IPS DF 19.7 (cell line): ENCODE measurements at regions not wholly inside any gene's neighbourhood (a gene's known extent, or its start where the extent isn't known, plus 50 kb on each side); places are given as distances from the start of the nearest gene placed in this dataset.
"Not testable (repeated sequence)": the region's sequence is repeated elsewhere in the genome, so short reads cannot be mapped to it uniquely, and the experiment has no call there.

ENCODE experiments used
- DNase-seq: peaks from one replicate; pipeline ENCODE4 v3.0.0-alpha.2; 2013; ENCODE audit warnings: low read depth, low spot score

DNA sequence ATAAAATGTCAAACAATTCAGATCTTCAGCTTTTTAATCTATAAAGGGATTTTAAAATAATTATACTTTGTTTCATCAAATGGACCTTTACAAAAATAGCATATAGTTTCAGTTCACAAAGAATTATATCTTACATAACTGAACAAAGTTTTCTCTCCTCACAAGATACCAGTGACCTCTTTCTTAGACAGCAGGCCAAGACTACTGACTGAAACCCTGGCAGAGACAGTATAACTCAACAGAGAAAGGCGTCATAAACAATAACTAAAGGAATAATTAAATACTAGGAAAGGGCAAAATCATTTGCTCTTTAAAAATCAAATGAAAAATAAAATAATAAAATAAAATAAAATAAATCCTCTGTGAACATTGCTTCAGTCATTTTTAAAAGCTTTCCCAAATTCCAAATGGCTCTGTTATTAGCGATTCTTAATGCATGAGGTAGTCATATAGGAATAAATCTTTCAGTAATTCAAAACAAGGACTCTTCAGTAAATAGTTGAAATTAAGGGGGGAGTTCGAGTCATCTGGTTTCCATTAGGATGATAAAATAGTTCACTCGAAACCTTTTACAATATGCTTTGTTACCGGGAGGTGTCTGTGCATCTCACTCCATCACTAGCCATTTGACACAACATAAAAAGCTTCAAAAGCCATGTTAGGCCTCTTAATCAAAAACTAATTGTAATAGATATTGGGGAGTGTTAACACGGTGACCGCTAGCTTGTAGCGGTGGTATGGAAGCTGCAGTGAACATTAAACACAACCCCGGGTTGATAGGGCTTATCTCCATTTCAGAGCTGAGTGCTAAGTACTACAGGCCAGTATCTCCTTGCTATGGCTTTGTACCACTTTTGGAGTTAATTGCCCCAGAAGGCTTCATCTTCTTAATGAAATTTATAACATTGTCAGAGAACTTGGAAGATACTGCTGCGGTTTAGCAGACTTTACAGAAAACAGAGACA, 142.9 kb upstream of the NR2F2 start:
- no peak for DNase-seq

DNA sequence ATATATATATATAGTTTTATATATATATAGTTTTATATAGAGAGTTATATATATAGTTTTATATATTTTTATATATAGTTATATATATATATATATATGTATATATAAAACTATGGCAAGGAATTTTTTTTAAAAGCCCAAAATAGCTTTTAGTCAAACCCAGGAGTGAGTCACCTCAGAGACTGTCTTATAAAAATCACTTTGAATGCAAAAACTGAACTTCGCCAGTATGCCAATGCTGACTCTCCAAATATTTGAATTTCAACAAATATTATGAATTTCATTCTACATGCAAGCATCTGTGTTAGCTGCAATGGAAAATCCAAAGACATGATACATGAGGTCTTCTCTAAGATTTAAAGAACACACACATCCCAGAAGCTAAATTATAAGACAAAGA, 132.8 kb upstream of the NR2F2 start:
- DNase-seq: no peak

DNA sequence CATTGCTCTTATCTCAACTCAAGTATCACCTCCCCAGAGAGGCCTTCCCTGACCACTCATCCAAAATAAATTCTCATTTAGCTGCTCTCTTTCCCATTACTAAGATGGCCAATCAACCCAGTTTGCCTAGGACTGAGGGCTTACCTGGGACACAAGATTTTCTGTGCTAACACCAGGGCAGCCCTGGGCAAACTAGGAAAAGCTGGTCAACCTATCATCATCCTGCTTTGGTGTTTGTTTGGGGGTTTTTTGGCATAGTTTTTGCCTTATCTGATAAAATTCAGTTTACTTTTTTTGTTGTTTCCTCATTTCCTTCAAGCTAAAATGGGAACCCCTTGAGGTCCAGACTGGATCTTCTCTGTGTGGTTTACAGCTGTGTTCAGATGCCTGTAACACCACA, 131.4 kb upstream of the NR2F2 start:
- no peak for DNase-seq

DNA sequence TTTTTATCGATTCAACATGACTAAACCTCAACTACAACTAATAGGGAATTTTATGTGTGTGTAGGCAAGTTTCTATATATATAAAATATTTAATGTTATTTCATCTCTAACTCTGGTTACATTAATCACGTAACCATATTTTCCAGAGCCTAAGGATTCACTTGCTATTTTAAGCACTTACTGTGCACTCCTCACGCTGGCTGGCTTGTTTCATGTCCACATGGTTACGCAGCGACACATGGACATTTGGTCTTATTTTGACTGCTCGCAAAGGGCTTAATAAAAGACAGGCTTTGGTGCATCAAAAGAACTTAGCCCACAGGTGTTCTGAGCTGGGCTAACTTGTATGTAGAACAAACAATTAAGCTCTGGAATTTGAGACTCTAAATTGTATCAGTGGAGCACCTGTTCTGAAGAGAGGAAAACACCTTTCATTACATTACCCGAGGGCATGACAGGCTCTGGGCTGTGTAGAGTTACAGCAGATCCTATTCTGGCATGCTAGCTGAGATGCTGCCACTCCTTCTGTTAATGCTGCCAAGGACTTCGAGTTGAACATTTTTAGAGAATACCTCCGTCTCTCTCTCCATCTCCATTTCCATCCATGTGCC, 130.0 kb upstream of the NR2F2 start:
- DNase-seq: no peak

DNA sequence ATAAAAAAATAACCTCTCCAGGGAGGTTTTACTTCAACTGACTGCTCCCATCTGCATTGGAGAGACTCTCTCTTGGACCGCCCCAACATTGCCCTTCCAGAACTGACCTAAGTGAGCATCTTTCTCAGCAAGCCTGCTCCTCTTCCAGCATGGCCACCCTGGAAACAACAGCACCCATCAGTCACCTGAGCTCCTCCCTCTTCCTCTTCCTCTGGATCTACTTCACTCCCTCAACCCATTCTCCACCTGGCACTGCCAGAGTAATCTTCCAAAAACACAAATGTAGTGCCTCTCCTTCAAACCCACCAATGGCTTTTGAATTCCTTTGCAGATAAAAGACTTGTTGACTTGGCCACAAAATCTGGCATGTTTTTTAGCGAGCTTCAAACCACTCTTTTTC, 128.8 kb upstream of the NR2F2 start:
- DNase-seq: no peak

DNA sequence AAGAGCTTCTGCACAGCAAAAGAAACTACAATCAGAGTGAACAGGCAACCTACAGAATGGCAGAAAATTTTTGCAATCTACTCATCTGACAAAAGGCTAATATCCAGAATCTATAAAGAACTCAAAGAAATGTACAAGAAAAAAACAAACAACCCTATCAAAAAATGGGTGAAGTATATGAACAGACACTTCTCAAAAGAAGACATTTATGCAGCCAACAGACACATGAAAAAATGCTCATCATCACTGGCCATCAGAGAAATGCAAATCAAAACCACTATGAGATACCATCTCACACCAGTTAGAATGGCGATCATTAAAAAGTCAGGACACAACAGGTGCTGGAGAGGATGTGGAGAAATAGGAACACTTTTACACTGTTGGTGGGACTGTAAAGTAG, 124.9 kb upstream of the NR2F2 start:
- DNase-seq: not testable (repeated sequence)

DNA sequence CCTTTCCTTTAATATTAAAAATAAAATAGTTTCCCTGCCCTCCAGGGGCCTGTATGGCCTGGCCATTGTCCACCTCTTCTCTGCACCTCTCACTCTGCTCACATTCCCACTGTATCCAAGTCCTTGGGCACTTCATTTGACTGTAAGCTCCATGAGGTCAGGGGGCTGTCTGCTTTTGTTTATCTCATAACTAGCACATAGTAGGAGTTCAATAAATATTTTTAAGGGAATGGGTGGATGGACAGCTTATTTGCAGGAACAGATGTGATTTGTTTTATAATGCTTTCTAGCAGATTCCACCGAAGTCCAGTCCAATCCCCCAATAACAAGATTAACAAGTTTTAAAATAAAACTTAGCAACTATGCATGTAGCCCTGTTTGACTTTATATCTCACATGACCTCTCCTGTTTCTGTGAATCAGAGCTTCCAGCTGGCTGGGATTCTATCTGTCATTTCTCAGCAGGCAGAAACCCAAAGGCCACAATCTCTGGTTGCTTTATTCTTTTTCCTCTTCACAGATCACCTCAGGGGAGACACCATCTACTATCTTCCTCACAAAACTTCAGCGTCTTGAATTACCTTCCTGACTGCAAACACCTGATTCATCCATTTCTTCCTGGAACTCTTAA, 123.0 kb upstream of the NR2F2 start:
- DNase-seq: no peak

DNA sequence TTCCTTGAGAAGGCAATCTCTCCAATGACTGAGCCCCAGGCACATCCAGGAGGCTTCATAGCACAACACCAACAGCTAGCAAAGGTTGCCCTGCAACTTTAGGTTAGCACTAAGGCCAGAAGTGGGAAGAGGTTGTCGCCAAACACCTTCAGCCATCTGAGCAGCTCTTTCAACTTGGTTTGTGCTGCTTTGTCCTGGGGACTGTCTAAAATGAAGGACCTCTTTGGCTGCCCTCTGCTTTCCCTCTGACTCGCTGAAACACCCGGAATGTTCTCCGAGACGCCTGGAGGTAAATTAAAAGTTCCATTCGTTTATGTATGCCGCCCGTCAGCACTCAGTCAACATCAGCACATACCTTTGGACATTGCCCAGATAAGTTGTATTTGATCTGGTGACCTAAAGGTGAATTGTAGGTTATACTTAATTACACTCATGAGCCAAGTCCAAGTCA, 121.2 kb upstream of the NR2F2 start:
- DNase-seq: no peak

DNA sequence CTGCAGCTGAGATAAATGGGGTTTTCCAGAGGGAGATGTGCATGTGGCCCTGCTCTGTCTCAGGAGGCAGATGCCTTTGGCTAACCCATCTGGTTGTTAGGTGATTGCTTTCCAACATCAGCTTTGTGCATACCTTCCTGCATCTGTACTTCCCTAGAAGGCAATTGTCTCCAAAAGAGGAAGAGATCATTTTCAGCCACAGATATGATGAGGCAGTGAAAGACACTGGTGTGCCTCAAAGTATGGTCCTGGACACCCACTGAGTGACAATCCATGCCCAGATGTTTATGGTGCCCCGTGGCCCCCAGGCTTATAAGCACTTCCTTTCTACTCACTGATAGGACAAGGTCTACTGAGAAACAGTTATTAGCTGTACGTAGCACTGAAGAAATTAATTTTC, 117.5 kb upstream of the NR2F2 start:
- no peak for DNase-seq

DNA sequence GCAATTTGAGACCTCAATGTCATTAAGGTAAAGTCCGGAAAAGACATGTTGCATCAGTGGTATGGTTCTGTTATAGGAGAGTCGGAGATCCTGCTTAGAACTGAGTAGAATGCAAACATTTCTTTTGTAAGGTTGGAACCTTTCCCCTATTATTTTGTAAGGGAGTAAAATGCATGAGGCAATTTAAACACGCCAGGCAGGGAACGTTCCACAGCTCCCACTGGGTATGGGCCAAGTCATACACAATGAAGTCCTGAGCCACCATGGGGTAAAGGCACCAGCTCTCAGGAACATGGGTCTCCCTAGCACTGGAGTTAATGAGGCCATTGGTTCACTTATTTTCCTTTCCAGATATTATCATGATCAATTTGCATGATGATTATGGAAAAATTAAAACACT, 116.6 kb upstream of the NR2F2 start:
- no peak for DNase-seq

DNA sequence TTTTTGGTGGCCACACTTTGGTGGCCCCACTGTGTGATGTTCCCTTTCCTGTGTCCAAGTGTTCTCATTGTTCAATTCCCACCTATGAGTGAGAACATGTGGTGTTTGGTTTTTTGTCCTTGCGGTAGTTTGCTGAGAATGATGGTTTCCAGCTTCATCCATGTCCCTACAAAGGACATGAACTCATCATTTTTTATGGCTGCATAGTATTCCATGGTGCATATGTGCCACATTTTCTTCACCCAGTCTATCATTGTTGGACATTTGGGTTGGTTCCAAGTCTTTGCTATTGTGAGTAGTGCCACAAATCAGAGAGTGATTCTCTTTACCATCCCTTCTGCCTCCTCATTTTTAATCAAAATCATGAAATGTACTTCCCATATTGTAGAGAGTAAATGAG, 114.0 kb upstream of the NR2F2 start:
- not testable (repeated sequence) for DNase-seq

DNA sequence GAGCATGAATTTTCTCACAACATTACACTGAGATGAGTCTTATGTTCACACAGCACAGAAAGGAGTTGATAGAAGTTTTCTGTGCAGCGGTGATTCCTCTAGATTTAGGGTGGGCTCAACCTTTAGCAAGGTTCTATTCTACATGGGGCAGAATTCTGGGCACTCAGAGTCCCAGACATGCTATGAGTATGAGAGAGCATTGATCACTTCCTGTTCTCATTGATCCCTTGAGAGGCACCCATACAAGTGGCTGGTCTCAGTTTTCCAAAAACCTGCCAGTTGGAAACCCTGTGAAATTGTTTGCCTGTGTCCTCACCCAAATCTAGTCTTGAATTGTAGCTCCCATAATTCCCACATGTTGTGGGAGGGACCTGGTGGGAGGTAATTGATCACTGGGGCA, 112.5 kb upstream of the NR2F2 start:
- no peak for DNase-seq

DNA sequence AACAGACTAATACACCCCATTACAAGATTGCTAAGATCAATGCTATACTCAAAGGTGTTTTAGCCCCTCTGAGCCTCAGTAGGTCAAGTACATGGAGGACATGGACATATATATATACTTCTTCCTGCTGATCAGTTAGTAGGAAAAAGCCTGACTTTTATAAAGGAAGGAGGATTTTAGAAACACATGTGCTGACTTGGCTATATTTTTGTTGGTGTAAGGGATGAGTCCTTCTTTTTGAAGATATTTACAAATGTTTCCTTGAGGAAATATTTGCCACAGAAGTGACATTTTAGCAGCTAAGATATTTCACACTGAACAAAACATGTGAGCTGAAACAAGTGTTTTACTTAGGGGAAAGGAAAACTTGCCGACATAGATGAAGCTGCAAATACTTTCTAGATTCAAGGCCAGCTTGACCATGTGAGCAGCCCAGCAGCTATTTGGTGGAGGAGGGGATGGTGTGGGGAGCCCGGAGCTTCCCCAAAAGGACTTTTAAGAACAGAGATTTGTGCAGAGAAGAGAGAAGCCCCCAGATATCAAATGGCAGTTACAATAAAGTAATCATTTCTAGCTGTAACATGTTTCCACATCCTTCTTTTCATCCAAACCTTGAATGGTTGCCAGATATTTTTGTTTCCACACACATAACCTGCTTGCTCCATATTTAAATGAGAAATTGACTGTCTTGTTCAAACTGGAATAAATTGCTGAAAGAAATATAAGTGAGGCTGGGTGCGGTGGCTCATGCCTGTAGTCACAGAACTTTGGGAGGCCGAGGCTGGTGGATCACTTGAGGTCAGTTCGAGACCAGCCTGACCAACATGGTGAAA, 111.7 kb upstream of the NR2F2 start:
- no peak for DNase-seq

DNA sequence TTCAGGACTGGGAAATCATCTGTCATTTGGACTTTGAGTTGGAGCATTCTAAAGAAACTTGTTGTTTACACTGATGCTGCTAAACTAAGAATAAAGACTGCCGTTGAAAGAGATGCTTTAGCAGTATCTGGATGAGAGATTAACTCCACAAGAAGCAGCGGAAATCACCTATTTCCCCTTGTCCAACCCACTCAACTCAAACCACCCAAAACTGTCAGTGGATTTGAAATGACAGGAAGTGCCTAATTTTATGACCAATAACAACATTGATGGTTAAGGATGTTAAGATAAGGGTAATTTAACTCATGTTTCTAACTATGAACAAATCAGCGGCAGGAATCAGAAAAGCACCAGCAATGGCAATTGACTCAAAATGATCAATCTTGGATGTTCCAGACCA, 110.8 kb upstream of the NR2F2 start:
- DNase-seq: no peak

DNA sequence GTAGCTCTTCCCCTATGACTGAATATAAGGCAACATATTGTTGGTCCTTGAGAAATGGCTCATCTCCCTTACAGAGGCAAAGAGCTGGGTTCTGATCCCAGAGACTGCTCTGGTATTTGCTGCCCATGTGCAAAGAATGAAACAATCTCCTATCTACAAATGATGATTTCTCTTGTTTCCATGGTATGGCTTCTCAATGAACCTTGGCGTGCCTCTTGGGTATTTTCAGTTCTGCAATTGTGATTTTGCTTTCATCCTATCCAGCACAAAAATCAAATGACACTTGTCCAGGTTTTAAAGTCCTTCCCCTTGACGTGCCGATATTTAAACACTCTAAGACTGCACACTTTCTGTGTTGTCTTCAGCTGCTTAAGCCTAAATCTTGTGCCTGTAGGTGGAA, 109.8 kb upstream of the NR2F2 start:
- no peak for DNase-seq

DNA sequence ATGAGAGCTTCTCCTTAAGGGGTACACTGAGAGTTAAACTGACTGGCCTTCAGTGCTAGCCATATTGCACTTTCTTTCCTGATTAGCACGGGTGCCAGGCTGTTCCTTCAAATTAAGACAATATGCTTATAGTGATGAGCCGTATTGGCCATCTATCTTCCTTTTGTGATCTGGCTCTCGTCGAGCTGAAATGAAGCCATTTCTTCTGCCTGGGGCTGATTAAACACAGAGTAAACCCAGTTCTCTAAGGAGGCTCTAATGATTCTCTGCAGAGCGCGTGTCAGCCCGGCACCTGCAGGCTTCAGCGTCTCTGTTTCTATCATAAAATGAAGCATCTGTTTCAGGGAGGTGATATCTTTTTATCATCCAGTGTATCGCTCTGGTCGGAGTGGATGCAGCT, 107.5 kb upstream of the NR2F2 start:
- DNase-seq: no peak

DNA sequence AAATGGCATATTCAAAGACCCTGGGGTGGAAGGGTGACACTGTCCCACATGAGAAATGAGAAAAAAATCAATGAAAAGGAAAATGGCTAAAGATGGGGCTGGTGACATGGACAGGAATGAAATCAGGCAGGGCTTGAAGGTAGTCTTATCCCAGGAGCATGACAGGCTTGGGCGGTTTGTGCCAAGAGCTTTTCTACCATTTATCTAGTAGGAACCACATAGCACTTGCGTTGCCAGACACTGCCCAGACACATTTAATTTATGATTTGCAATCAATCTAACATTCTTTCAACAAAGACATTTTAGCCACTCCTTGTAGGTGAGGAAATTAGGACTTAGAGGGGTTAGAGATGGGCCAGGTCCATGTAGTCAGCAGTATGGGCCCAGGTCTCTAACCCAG, 106.6 kb upstream of the NR2F2 start:
- no peak for DNase-seq

DNA sequence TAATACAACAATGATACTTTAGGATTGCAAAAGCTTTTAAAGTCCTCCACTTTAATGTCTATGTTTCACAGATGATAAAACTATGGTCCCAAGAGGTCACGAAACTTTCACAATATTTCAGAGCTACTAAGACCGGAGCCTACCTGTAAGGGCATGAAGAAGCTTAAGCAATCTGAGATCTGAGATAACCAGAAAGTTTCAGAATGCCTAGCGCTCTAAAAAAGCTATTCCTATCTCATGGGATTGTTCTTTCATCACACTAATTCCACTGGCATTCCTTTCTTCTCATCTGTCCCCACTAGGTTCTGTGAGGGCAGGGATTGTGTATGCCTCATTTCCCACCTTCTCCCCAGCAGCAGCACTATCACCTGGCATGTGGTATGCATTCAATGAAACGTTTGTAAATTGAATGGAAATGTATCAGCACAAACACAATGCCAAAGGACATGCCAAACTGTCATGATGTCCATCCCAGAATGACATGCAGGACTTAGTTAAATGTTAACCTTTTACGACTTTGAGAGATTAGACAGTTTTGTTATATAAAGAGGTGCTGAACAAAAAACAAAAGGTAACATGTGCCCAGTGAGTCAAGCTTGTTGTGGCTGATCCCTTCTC, 104.7 kb upstream of the NR2F2 start:
- no peak for DNase-seq

DNA sequence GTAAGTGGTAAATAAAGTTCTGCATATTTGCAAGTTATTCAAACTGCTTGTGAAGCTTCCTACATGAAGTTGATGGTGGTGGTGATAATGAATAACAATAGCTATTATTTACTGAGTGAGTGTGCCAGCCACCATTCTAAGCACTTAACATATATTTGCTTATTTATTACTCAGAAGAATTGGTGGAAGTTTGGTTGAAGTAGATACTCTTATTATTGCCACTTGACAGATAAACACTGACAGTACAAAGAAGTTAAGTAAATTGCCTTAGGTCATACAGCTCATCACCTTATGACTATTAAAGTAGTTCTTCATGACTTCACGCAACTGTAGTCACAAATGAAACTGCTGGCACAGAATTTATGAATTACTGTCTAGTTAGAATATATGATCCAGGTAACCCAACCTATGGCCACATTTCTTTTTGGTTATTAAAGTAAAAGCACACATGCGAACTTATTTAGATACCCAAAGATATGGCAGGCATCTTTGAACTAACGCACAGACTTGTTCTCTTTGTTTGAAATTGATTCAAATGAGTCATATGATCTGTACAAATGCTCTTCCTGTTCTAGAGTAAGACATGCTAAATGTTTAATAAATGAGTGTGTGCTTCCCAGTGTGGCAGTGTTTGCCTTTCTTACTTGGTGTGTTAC, 99.8 kb upstream of the NR2F2 start:
- no peak for DNase-seq

DNA sequence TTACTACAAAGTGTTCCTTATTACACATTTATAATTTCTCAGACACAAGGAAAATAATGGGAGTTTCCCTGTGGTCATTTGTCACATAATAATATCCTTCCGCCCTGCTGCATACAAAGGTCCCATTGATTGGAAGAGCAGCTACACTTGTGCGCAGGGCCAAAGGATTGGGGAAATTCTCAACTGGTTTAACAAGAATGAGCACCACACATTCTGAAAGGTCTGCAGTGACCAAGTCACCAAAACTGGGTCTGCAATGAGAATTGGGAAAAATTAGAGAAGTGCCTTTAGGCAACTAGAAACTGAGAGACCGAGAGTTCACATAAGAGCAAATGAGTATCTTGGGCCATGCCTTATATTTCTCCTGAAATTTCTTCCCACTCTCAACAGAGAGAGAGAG, 98.2 kb upstream of the NR2F2 start:
- DNase-seq: no peak
